ENCODE measurements at regions not wholly inside any gene's neighbourhood (a gene's known extent, or its start where the extent isn't known, plus 50 kb on each side); places are given as distances from the start of the nearest gene placed in this dataset.

- TF ChIP-seq GLIS3 (CRISPR knock-in tag; IDR thresholded peaks at IDR 0.05) (no peak), ZFP30 (CRISPR knock-in tag; IDR thresholded peaks at IDR 0.05) (no peak), CREB5 (CRISPR knock-in tag; IDR thresholded peaks at IDR 0.05; ENCODE audit: low read depth) (no peak), CSDC2 (CRISPR knock-in tag; IDR thresholded peaks at IDR 0.05) (no peak), BACH2 (CRISPR knock-in tag; IDR thresholded peaks at IDR 0.05; ENCODE audit: borderline replicate concordance) (no peak)
Measured at GRCh38 chr13:73714522-73714921, 419.7 kb downstream of the KLF12 start (continued).

- no peak for TF ChIP-seq PATZ1 (CRISPR knock-in tag; IDR thresholded peaks at IDR 0.05; ENCODE audit: borderline replicate concordance)
- no peak for TF ChIP-seq POU6F1 (CRISPR knock-in tag; IDR thresholded peaks at IDR 0.05; ENCODE audit: borderline replicate concordance, low read depth)
- no peak for TF ChIP-seq ARNTL (CRISPR knock-in tag; IDR thresholded peaks at IDR 0.05; ENCODE audit: borderline replicate concordance, low read depth)
- no peak for TF ChIP-seq ZFP3 (CRISPR knock-in tag; IDR thresholded peaks at IDR 0.05)
- TF ChIP-seq GLIS3 (CRISPR knock-in tag; IDR thresholded peaks at IDR 0.05) = no peak
- TF ChIP-seq CREB5 (CRISPR knock-in tag; IDR thresholded peaks at IDR 0.05; ENCODE audit: low read depth) = no peak
- TF ChIP-seq TSHZ2 (CRISPR knock-in tag; IDR thresholded peaks at IDR 0.05) = no peak
- TF ChIP-seq ZNF8 (CRISPR knock-in tag; IDR thresholded peaks at IDR 0.05) = no peak
- peak; percentile 89 for ATAC-seq
Measured at GRCh38 chr13:73708393-73708985, 425.7 kb downstream of the KLF12 start.

GRCh38 chr13:73704587-73704986, 429.6 kb downstream of the KLF12 start:
- TF ChIP-seq ISL1 (CRISPR knock-in tag; IDR thresholded peaks at IDR 0.05) = no peak
- no peak for TF ChIP-seq CREB5 (CRISPR knock-in tag; IDR thresholded peaks at IDR 0.05; ENCODE audit: low read depth)
- no peak for TF ChIP-seq RARB (CRISPR knock-in tag; IDR thresholded peaks at IDR 0.05)
- no peak for ATAC-seq

- ATAC-seq = no peak
- no peak for TF ChIP-seq RARB (CRISPR knock-in tag; IDR thresholded peaks at IDR 0.05)
- no peak for TF ChIP-seq TOX (CRISPR knock-in tag; IDR thresholded peaks at IDR 0.05; ENCODE audit: borderline replicate concordance)
Measured at GRCh38 chr13:73703606-73704005, 430.6 kb downstream of the KLF12 start.
